A673 (cell line): ENCODE measurements at regions not wholly inside any gene's neighbourhood (a gene's known extent, or its start where the extent isn't known, plus 50 kb on each side); places are given as distances from the start of the nearest gene placed in this dataset.

Experiments
- BruUV-seq: library from RNA; stranded (reverse); fragments of 400-500 nt; replicated peaks from 2 replicates; lab custom pipeline; 2021; lab: Mats Ljungman, UMichigan
- CTCF ChIA-PET: fragments of 300-600 bp; sonication (Branson Sonifier 250); formaldehyde crosslinking; loops from one replicate; lab custom pipeline; 2022; ENCODE audit warnings: antibody characterized with exemption; lab: Charles Lee
- POLR2A ChIA-PET: fragments of 300-600 bp; sonication (Branson Sonifier 250); formaldehyde crosslinking; loops from one replicate; lab custom pipeline; 2022; ENCODE audit warnings: antibody characterized with exemption; ENCODE audit not compliant: low non-redundant PET; lab: Charles Lee
- DNase-seq: peaks from one replicate; pipeline ENCODE4 v3.0.0-alpha.2; 2015; ENCODE audit warnings: low spot score
- H3K27ac ChIP-seq: fragments of 200-600 bp; sonication (generic); 2 replicates; pipeline ENCODE4 v1.5.1; 2016; ENCODE audit warnings: mixed run types, low read depth, mild to moderate bottlenecking, mixed read lengths, antibody characterized with exemption, low read length; ENCODE audit not compliant: poor library complexity, severe bottlenecking
- H3K27me3 ChIP-seq: fragments of 200-600 bp; sonication (generic); replicated peaks from 2 replicates; pipeline ENCODE4 v1.6.1; 2017; ENCODE audit warnings: mixed run types, low read depth, mild to moderate bottlenecking, mixed read lengths, antibody characterized with exemption, low read length; ENCODE audit not compliant: insufficient read depth, poor library complexity
- H3K36me3 ChIP-seq: fragments of 200-600 bp; sonication (generic); 2 replicates; pipeline ENCODE4 v1.6.1; 2016; ENCODE audit warnings: mixed run types, mild to moderate bottlenecking, mixed read lengths, antibody characterized with exemption, low read length; ENCODE audit not compliant: insufficient read depth, poor library complexity, severe bottlenecking
- H3K4me1 ChIP-seq: fragments of 200-600 bp; sonication (generic); 2 replicates; pipeline ENCODE4 v1.6.1; 2017; ENCODE audit warnings: mixed run types, mild to moderate bottlenecking, mixed read lengths, antibody characterized with exemption, low read length; ENCODE audit not compliant: insufficient read depth, poor library complexity, severe bottlenecking
- H3K4me3 ChIP-seq: fragments of 200-600 bp; sonication (generic); 2 replicates; pipeline ENCODE4 v1.5.1; 2016; ENCODE audit warnings: low read depth, mixed run types, mild to moderate bottlenecking, mixed read lengths, low read length; ENCODE audit not compliant: poor library complexity, severe bottlenecking
- H3K9me3 ChIP-seq: fragments of 200-600 bp; sonication (generic); 2 replicates; pipeline ENCODE4 v1.6.1; 2016; ENCODE audit warnings: mixed run types, low read depth, mild to moderate bottlenecking, mixed read lengths, antibody characterized with exemption, low read length; ENCODE audit not compliant: poor library complexity, severe bottlenecking
- EZH2 ChIP-seq: fragments of 200-600 bp; sonication (generic); IDR thresholded peaks from 2 replicates; pipeline ENCODE4 v1.6.1; 2017; ENCODE audit warnings: borderline replicate concordance, low read depth, mild to moderate bottlenecking, mixed read lengths, antibody characterized with exemption, low read length; ENCODE audit not compliant: poor library complexity, severe bottlenecking
- intact Hi-C: fragments of 100-400 bp; cut with micrococcal nuclease; formaldehyde crosslinking; loops from one replicate; pipeline ENCODE4 v1.10.0; 2022; ENCODE audit not compliant: unreplicated experiment
- TF ChIP-seq, protein P1 (sequence below): fragments of 300-800, 200-600 bp; sonication (generic); conservative IDR thresholded peaks from 2 replicates; pipeline ENCODE4 v1.5.1; 2017; ENCODE audit warnings: low read depth, mild to moderate bottlenecking, antibody characterized with exemption, low read length, moderate library complexity, mixed read lengths

DNA sequence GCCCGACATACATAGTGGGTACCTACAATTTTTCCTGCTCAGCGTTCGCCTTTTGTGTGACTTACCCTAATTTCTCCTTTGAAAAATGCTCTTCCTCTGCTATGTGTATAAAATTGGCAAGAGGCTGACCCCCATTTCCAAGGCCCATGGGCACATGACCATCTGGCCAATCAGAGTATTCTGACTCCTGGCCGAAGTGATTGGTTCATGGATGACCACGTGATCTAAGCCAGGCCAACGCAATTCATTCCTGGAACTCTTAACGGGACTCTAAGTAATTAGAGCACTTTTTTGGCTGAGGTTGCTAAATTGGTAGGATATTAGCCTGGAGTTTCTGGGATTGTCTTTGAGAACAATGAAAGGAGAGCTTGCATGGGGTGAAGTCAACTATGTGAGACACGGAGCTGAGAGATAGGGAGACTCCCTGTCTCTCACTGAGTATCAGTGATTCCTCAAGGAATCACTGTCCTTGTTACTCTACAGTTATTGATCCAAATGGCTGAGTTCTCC lies 110.1 kb upstream of the TBX3 start:
- no peaks in the 10 kb centered on the region for H3K27me3 ChIP-seq
- no peak for DNase-seq
- H3K4me1 ChIP-seq = no peaks in the 10 kb centered on the region
- no TSS peak for BruUV-seq
- intact Hi-C loops = no loop called here
- H3K27ac ChIP-seq = no peak overlapping the region
- TF ChIP-seq, protein P1, sequence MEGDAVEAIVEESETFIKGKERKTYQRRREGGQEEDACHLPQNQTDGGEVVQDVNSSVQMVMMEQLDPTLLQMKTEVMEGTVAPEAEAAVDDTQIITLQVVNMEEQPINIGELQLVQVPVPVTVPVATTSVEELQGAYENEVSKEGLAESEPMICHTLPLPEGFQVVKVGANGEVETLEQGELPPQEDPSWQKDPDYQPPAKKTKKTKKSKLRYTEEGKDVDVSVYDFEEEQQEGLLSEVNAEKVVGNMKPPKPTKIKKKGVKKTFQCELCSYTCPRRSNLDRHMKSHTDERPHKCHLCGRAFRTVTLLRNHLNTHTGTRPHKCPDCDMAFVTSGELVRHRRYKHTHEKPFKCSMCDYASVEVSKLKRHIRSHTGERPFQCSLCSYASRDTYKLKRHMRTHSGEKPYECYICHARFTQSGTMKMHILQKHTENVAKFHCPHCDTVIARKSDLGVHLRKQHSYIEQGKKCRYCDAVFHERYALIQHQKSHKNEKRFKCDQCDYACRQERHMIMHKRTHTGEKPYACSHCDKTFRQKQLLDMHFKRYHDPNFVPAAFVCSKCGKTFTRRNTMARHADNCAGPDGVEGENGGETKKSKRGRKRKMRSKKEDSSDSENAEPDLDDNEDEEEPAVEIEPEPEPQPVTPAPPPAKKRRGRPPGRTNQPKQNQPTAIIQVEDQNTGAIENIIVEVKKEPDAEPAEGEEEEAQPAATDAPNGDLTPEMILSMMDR = no peak
- TF ChIP-seq EZH2 = no peak
- H3K9me3 ChIP-seq = peaks cover 4% of the 10 kb centered on the region
- no peak overlapping the region for H3K4me3 ChIP-seq
- POLR2A ChIA-PET = no interaction called here
- no peaks in the 10 kb centered on the region for H3K36me3 ChIP-seq
- CTCF ChIA-PET = no interaction called here

DNA sequence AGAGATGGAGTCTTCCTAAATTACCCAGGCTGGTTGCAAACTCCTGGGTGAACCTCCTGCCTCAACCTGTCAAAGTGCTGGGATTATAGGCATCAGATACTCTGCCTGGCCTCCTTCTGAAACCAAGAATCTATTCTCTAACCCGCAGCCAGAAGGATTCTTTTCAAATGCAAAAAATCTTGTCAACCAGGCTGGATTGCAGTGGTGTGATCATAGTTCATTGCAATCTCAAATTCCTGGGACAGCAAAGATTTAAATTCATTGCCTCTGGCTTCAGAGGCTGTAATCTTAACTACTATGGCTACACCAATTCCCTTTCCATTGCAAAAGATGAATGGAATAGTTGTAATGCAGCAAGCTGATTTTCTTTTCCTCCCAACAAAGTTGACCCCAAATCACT lies 106.3 kb upstream of the TBX3 start:
- no peak for TF ChIP-seq EZH2
- TF ChIP-seq, protein P1 = no peak
- intact Hi-C loops = no loop called here
- Histone ChIP-seq H3K27ac (no peak overlapping the region), H3K4me1 (no peaks in the 10 kb centered on the region), H3K4me3 (no peak overlapping the region), H3K27me3 (no peaks in the 10 kb centered on the region), H3K9me3 (peaks cover 4% of the 10 kb centered on the region), H3K36me3 (no peaks in the 10 kb centered on the region)
- POLR2A ChIA-PET = no interaction called here
- no peak for DNase-seq
- BruUV-seq = no TSS peak
- CTCF ChIA-PET = no interaction called here

DNA sequence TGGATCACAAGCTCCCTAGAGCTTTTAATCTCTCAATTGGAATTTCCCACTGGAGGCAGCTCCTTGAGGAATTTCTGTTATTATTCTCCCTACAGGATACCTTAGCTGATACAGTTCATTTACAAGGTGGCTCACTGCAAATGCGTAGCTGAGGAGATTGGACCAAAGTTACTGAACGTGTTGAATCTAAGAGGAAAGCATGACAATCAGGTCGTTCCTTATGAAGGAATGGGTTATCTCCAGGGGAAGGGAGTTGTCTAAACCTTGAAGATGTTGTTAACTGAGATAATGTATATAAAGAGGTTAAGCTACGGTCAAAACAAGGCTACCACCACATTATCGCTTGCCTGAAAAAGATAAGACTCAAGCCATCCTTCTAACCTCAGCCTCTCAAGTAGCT lies 105.8 kb upstream of the TBX3 start:
- no peak for TF ChIP-seq EZH2
- TF ChIP-seq, protein P1 = no peak
- POLR2A ChIA-PET = no interaction called here
- no peak for DNase-seq
- Histone ChIP-seq H3K36me3 (no peaks in the 10 kb centered on the region), H3K27ac (no peak overlapping the region), H3K4me1 (no peaks in the 10 kb centered on the region), H3K27me3 (no peaks in the 10 kb centered on the region), H3K9me3 (peaks cover 4% of the 10 kb centered on the region), H3K4me3 (no peak overlapping the region)
- intact Hi-C loops = no loop called here
- CTCF ChIA-PET = no interaction called here
- no TSS peak for BruUV-seq
